ENCODE measurements at regions not wholly inside any gene's neighbourhood (a gene's known extent, or its start where the extent isn't known, plus 50 kb on each side); places are given as distances from the start of the nearest gene placed in this dataset.

- TF ChIP-seq EP300 (IDR thresholded peaks at IDR 0.05; ENCODE audit: borderline replicate concordance) (no peak), MAX (IDR thresholded peaks at IDR 0.05) (no peak), CREB1 (IDR thresholded peaks at IDR 0.05; ENCODE audit: low read depth) (no peak), REST (IDR thresholded peaks at IDR 0.05; ENCODE audit: low read depth) (no peak), ZBTB7A (IDR thresholded peaks at IDR 0.05; ENCODE audit: low read depth) (no peak)
These were observed 127.7 kb upstream of the SPATA16 start for GRCh38 chr3:173268781-173269180.
